ENCODE measurements at regions not wholly inside any gene's neighbourhood (a gene's known extent, or its start where the extent isn't known, plus 50 kb on each side); places are given as distances from the start of the nearest gene placed in this dataset.

- DNase-seq (ENCODE audit: low read depth, low spot score) = no peak
- no peak for TF ChIP-seq CTCF (IDR thresholded peaks at IDR 0.05; ENCODE audit: low read depth, low read length)
- H3K4me3 ChIP-seq (ENCODE audit: low read depth, low read length) = no peak overlapping the region
- in situ Hi-C loops (cut with HindIII; ENCODE audit: low sequenced_read_pairs) = no loop called here
These were observed 49.8 kb downstream of the ABCC12 start for GRCh38 chr16:48105976-48106375.

DNA sequence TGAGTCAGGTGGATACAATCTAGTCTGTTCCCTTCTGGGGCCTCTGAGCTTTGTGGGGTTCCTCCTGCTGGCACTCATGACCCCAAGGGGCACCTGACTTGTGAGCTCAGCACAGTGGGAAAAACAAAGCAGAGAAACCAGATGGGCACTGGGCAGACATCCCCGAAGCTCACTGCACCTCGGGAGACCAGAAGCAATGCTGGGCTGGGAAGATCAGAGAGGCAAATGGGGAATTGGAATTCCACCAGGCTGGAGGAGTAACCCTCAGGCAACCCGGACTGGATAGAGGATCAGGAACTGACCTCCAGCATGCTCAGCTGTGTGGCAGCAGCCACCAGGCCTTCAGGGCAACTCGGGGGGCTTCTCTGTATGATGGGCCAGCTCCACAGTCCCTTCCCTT, 50.3 kb downstream of the ABCC12 start:
- H3K4me3 ChIP-seq (ENCODE audit: low read depth, low read length) = no peak overlapping the region
- in situ Hi-C loops (cut with HindIII; ENCODE audit: low sequenced_read_pairs) = no loop called here
- DNase-seq (ENCODE audit: low read depth, low spot score) = no peak
- no peak for TF ChIP-seq CTCF (IDR thresholded peaks at IDR 0.05; ENCODE audit: low read depth, low read length)

DNA sequence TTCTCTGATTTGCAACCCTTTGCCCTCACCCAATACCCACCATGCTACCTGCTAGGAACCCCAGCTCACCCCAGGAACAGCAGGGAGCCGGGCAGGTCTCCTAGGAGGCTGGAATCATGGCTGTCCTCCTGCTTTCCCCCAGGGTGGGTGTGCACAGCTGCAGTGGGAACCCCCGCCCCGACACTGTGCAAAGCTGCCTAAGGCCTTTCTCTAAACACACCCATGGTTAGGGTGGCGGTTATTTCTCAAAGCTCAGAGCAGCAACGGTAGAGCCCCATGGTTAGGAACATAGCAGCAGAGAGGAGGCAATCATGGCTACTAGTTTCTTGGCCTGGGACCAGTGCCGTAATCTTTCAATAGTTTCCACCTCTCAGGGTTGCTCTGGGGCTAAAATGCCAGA, 52.2 kb downstream of the ABCC12 start:
- no peak overlapping the region for H3K4me3 ChIP-seq (ENCODE audit: low read depth, low read length)
- in situ Hi-C loops (cut with HindIII; ENCODE audit: low sequenced_read_pairs) = no loop called here
- DNase-seq (ENCODE audit: low read depth, low spot score) = no peak
- TF ChIP-seq CTCF (IDR thresholded peaks at IDR 0.05; ENCODE audit: low read depth, low read length) = no peak

DNA sequence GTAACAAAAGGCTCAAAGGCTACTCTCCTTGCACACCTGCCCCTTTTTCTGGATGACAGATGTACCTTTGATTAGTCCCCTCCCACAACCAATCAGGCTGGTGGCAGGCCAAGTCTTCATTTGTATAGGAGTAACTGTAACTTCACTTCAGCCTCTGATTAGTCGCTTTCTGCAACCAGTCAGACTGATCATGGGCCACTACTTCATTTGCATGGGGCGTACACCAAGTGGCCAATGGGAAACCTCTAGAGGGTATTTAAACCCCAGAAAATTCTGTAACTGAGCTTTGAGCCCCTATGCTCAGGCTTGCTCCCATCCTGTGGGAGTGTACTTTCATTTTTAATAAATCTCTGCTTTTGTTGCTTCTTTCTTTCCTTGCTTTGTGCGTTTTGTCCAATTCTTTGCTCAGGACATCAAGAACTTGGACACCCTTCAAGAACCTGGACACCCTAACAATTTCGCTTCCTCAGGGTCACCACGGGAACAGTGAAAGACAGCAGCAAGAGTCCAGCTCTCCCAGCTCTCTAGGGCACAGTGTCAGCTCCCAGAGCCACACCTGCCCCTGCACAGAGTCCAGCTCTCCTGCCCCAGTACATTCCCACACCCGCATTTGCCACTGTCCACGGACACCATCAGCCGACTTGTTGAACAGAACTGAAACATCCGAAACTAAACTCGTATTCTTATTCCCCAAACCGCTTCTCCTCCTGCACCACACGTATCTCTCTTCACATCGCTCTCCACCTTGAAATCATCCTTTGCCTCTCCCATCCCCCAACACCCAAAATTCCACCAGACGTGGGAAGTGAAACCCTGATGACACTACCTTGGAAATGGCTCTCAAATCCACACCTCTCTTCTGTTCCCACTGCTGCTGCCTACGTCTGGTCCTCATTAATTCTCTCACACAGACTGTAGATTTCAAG, 53.4 kb downstream of the ABCC12 start:
- no peak for TF ChIP-seq CTCF (IDR thresholded peaks at IDR 0.05; ENCODE audit: low read depth, low read length)
- DNase-seq (ENCODE audit: low read depth, low spot score) = no peak
- in situ Hi-C loops (cut with HindIII; ENCODE audit: low sequenced_read_pairs) = no loop called here
- no peak overlapping the region for H3K4me3 ChIP-seq (ENCODE audit: low read depth, low read length)

GRCh38 chr16:48101069-48101674, 54.6 kb downstream of the ABCC12 start:
- peak; percentile 43 for DNase-seq (ENCODE audit: low read depth, low spot score)
- no peak for TF ChIP-seq CTCF (IDR thresholded peaks at IDR 0.05; ENCODE audit: low read depth, low read length)
- in situ Hi-C loops (cut with HindIII; ENCODE audit: low sequenced_read_pairs) = no loop called here
- H3K4me3 ChIP-seq (ENCODE audit: low read depth, low read length) = no peak overlapping the region

GRCh38 chr16:48099455-48099854, 56.3 kb downstream of the ABCC12 start:
- TF ChIP-seq CTCF (IDR thresholded peaks at IDR 0.05; ENCODE audit: low read depth, low read length) = no peak
- in situ Hi-C loops (cut with HindIII; ENCODE audit: low sequenced_read_pairs) = no loop called here
- DNase-seq (ENCODE audit: low read depth, low spot score) = no peak
- no peak overlapping the region for H3K4me3 ChIP-seq (ENCODE audit: low read depth, low read length)

Measured in astrocyte of the spinal cord (primary cell).